Esophagus muscularis mucosa (tissue), 3 donors: ENCODE measurements at regions not wholly inside any gene's neighbourhood (a gene's known extent, or its start where the extent isn't known, plus 50 kb on each side); places are given as distances from the start of the nearest gene placed in this dataset.

Experiments
- POLR2A ChIP-seq: fragments of 450-650 bp; IDR thresholded peaks from one replicate; pipeline ENCODE4 v1.6.1; 2017; ENCODE audit warnings: antibody characterized with exemption, moderate library complexity, mild to moderate bottlenecking, low read depth
- POLR2AphosphoS5 ChIP-seq, 2 donors: sonication (generic); formaldehyde crosslinking; IDR thresholded peaks; one replicate each; pipeline ENCODE4 v1.6.1; 2017; ENCODE audit warnings: antibody characterized with exemption in 2 of 2
- TF ChIP-seq, protein P1 (sequence below), 3 experiments: fragments of 200-600 bp in 2 of 3; fragments of 450-650 bp in 1 of 3; sonication (generic) in 2 of 3; IDR thresholded peaks; one replicate each; pipeline ENCODE4 v1.5.1; 2017 to 2019; ENCODE audit warnings: antibody characterized with exemption in 3 of 3, mild to moderate bottlenecking in 2 of 3, moderate library complexity in 1 of 3

DNA sequence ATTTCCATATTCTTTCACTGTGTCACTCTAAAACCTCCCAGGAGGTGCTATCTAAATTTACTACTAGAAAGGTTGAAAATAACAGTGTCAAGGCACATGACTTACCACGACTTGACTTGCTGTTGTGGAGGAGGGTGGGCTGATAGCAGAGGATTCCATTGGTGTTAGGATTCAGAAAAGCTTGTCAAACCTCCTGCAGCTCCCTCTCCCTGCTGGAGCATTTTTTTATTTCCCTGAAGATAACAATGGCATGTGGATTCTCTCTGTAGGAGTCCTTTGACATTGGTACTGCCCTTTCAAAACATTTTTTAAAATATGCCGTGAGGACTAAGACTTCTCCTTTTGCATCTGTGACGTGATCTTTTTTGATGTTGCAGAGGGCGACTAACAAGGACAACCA is 696.9 kb upstream of the GYPC start:
- TF ChIP-seq, protein P1, sequence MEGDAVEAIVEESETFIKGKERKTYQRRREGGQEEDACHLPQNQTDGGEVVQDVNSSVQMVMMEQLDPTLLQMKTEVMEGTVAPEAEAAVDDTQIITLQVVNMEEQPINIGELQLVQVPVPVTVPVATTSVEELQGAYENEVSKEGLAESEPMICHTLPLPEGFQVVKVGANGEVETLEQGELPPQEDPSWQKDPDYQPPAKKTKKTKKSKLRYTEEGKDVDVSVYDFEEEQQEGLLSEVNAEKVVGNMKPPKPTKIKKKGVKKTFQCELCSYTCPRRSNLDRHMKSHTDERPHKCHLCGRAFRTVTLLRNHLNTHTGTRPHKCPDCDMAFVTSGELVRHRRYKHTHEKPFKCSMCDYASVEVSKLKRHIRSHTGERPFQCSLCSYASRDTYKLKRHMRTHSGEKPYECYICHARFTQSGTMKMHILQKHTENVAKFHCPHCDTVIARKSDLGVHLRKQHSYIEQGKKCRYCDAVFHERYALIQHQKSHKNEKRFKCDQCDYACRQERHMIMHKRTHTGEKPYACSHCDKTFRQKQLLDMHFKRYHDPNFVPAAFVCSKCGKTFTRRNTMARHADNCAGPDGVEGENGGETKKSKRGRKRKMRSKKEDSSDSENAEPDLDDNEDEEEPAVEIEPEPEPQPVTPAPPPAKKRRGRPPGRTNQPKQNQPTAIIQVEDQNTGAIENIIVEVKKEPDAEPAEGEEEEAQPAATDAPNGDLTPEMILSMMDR (IDR thresholded peaks at IDR 0.05), result no peak
- TF ChIP-seq POLR2A (no peak), POLR2AphosphoS5 (IDR thresholded peaks at IDR 0.05) (no peak)
